Omental fat pad (tissue), 3 donors: ENCODE measurements at regions not wholly inside any gene's neighbourhood (a gene's known extent, or its start where the extent isn't known, plus 50 kb on each side); places are given as distances from the start of the nearest gene placed in this dataset.

Source experiments
- ATAC-seq: fragments of 150-250 bp; one replicate; pipeline ENCODE4 v1.9.1; 2016; ENCODE audit warnings: mild to moderate bottlenecking, moderate library complexity; ENCODE audit not compliant: low FRiP score
- DNase-seq: peaks from one replicate; pipeline ENCODE4 v3.0.0-alpha.2; 2019; ENCODE audit warnings: low spot score
- CTCF ChIP-seq, 3 donors: fragments of 450-650 bp; IDR thresholded peaks; one replicate each; pipeline ENCODE4 v1.5.1; 2016 to 2017; ENCODE audit warnings: antibody characterized with exemption in 3 of 3, mild to moderate bottlenecking in 3 of 3, moderate library complexity in 2 of 3

GRCh38 chr9:126119731-126120130 lies 206.9 kb upstream of the MVB12B start:
- TF ChIP-seq CTCF (IDR thresholded peaks at IDR 0.05): no peak
- ATAC-seq (no peak), DNase-seq (no peak)

- ATAC-seq: no peak
Observed at GRCh38 chr9:126122901-126123616, 203.6 kb upstream of the MVB12B start.

GRCh38 chr9:126123927-126124326 lies 202.7 kb upstream of the MVB12B start:
- ATAC-seq: no peak
- no peak for TF ChIP-seq CTCF (IDR thresholded peaks at IDR 0.05)
- no peak for DNase-seq

More at GRCh38 chr9:126122901-126123616, 203.6 kb upstream of the MVB12B start:
- DNase-seq: no peak
- no peak for TF ChIP-seq CTCF (IDR thresholded peaks at IDR 0.05)

GRCh38 chr9:126125177-126125576 lies 201.5 kb upstream of the MVB12B start:
- DNase-seq: no peak
- no peak for TF ChIP-seq CTCF (IDR thresholded peaks at IDR 0.05)
- ATAC-seq: no peak

- no peak for TF ChIP-seq CTCF (IDR thresholded peaks at IDR 0.05)
- ATAC-seq (no peak), DNase-seq (no peak)
Observed at GRCh38 chr9:126125577-126125976, 201.1 kb upstream of the MVB12B start.

- no peak for TF ChIP-seq CTCF (IDR thresholded peaks at IDR 0.05)
- no peak for DNase-seq
- no peak for ATAC-seq
Observed at GRCh38 chr9:126125992-126126409, 200.6 kb upstream of the MVB12B start.

GRCh38 chr9:126126807-126127206 lies 199.8 kb upstream of the MVB12B start:
- no peak for TF ChIP-seq CTCF (IDR thresholded peaks at IDR 0.05)
- DNase-seq (no peak), ATAC-seq (no peak)
